G401 (cell line): ENCODE measurements at regions not wholly inside any gene's neighbourhood (a gene's known extent, or its start where the extent isn't known, plus 50 kb on each side); places are given as distances from the start of the nearest gene placed in this dataset.
"Not testable (repeated sequence)": the region's sequence is repeated elsewhere in the genome, so short reads cannot be mapped to it uniquely, and the experiment has no call there.

ENCODE experiments used
- DNase-seq: peaks from one replicate; pipeline ENCODE4 v3.0.0-alpha.2; 2015; ENCODE audit warnings: low spot score
- in situ Hi-C: cut with HindIII; loops from 2 replicates; pipeline ENCODE4 v1.10.0; 2016; ENCODE audit warnings: low sequenced_read_pairs, mixed read lengths

- no peak for DNase-seq
- in situ Hi-C loops, result no loop called here
Measured at GRCh38 chr12:67789266-67789665, 140.7 kb downstream of the DYRK2 start.

- in situ Hi-C loops, result no loop called here
Measured at GRCh38 chr12:67790660-67791059, 142.1 kb downstream of the DYRK2 start.

GRCh38 chr12:67791362-67791761, 142.8 kb downstream of the DYRK2 start:
- DNase-seq, in situ Hi-C loops: not testable (repeated sequence)

More at GRCh38 chr12:67790660-67791059, 142.1 kb downstream of the DYRK2 start:
- no peak for DNase-seq

- DNase-seq, result no peak
- in situ Hi-C loops, result no loop called here
Measured at GRCh38 chr12:67792185-67792584, 143.6 kb downstream of the DYRK2 start.

- in situ Hi-C loops, result no loop called here
- DNase-seq, result no peak
Measured at GRCh38 chr12:67794161-67794560, 145.6 kb downstream of the DYRK2 start.

- in situ Hi-C loops, result no loop called here
- DNase-seq, result no peak
Measured at GRCh38 chr12:67795236-67795635, 146.7 kb downstream of the DYRK2 start.

GRCh38 chr12:67797185-67797741, 148.7 kb downstream of the DYRK2 start:
- in situ Hi-C loops, result no loop called here
- no peak for DNase-seq

GRCh38 chr12:67797753-67798152, 149.2 kb downstream of the DYRK2 start:
- in situ Hi-C loops, result no loop called here
- no peak for DNase-seq

- DNase-seq, result no peak
- in situ Hi-C loops, result no loop called here
Measured at GRCh38 chr12:67798768-67799167, 150.2 kb downstream of the DYRK2 start.

GRCh38 chr12:67802731-67803130, 154.2 kb downstream of the DYRK2 start:
- DNase-seq, result no peak
- in situ Hi-C loops, result no loop called here

GRCh38 chr12:67803278-67803993, 154.9 kb downstream of the DYRK2 start:
- in situ Hi-C loops, result no loop called here
- no peak for DNase-seq

GRCh38 chr12:67804168-67804567, 155.6 kb downstream of the DYRK2 start:
- DNase-seq, result no peak
- in situ Hi-C loops, result no loop called here

GRCh38 chr12:67807814-67808213, 159.3 kb downstream of the DYRK2 start:
- DNase-seq, result no peak
- in situ Hi-C loops, result no loop called here

- DNase-seq, result no peak
- in situ Hi-C loops, result no loop called here
Measured at GRCh38 chr12:67810166-67810565, 161.6 kb downstream of the DYRK2 start.

- no peak for DNase-seq
- in situ Hi-C loops, result no loop called here
Measured at GRCh38 chr12:67811437-67812361, 163.2 kb downstream of the DYRK2 start.

- in situ Hi-C loops, result no loop called here
- no peak for DNase-seq
Measured at GRCh38 chr12:67813456-67813904, 164.9 kb downstream of the DYRK2 start.

- DNase-seq, result no peak
- in situ Hi-C loops, result no loop called here
Measured at GRCh38 chr12:67816269-67816668, 167.7 kb downstream of the DYRK2 start.

- DNase-seq, result no peak
- in situ Hi-C loops, result no loop called here
Measured at GRCh38 chr12:67818459-67818903, 169.9 kb downstream of the DYRK2 start.

GRCh38 chr12:67819902-67820301, 169.3 kb upstream of the IFNG-AS1 start:
- no peak for DNase-seq
- in situ Hi-C loops, result no loop called here

- DNase-seq, result no peak
- in situ Hi-C loops, result no loop called here
Measured at GRCh38 chr12:67820694-67821093, 168.6 kb upstream of the IFNG-AS1 start.
